HG02840 (cell line): ENCODE measurements at regions not wholly inside any gene's neighbourhood (a gene's known extent, or its start where the extent isn't known, plus 50 kb on each side); places are given as distances from the start of the nearest gene placed in this dataset.
"Not testable (repeated sequence)": the region's sequence is repeated elsewhere in the genome, so short reads cannot be mapped to it uniquely, and the experiment has no call there.

Source experiments
- ATAC-seq: cut with Tn5 transposase; IDR thresholded peaks from one replicate; pipeline ENCODE4 v1.9.1; 2021; ENCODE audit warnings: mild to moderate bottlenecking, moderate library complexity, moderate number of reproducible peaks; ENCODE audit not compliant: unreplicated experiment, low FRiP score

DNA sequence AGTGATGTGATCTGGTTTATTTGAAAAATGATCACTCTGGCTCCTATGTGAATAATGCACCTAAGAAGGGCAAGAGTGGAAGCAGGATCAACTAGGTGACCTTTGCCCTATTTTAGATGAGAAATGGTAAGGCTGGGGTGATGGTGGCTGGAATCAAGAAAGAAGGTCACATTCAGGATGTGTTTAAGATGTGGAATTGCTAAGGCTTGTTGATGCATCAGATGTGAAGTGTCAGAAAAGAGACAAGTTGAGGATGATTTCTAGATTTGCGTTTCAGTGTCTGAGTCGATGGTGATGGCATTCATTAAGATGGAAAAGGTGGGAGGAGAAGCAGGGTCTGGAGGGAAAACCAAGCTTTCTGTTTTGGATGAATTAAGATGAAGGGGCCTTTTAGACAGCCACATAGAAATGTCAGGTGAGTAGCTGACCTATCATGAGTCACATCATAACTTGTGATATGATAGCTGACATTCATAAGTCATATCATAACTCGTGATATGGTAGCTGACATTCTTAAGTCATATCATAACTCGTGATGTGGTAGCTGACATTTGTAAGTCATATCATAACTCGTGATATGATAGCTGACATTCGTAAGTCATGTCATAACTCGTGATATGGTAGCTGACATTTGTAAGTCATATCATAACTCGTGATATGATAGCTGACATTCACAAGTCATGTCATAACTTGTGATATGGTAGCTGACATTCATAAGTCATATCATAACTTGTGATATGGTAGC lies 101.2 kb upstream of the SEC11C start:
- no peak for ATAC-seq

DNA sequence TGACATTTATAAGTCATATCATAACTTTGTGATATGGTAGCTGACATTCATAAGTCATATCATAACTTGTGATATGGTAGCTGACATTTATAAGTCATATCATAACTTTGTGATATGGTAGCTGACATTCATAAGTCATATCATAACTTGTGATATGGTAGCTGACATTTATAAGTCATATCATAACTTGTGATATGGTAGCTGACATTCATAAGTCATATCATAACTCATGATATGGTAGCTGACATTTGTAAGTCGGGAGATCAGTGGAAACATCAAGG lies 100.7 kb upstream of the SEC11C start:
- not testable (repeated sequence) for ATAC-seq

DNA sequence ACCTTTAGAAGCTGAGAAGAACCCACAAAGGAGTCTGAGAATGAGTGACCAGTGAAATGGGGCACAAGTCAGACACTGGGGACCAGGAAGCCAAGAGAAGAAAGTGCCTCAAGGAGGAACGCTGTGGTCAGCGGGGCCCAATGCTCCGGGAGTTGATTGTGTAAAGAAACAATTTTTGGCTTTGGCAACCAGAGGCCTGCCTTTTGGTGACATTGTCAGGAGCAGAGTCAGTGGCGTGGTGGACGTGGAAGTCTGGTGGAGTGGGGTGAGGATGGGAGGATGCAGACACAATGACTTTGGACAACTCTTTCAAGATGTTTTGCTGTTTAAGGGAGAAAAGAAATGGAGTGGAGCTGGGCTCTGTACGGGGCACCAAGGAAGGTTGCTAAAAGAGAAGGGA lies 100.2 kb upstream of the SEC11C start:
- no peak for ATAC-seq

DNA sequence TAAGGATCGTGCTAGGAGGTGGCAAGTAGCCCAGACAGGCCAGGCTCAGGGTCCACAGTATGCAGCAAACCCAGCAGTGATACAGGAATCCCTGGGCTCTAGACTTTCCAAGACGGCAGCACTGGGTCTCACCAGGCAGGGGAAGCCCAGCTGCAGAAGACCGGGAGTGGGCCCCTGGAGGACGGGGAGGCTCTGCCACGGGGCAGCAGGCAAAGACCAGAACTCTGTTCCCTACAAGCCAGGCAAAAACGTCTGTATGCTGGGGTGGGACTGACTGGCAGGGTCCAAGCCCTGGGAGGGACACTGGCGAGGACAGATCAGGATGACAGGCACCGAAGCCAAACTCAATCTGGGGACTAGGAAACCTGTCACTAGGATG lies 98.9 kb upstream of the SEC11C start:
- ATAC-seq: no peak

- ATAC-seq: no peak
Observed at GRCh38 chr18:59041296-59041695, 98.4 kb upstream of the SEC11C start.

- ATAC-seq: no peak
Observed at GRCh38 chr18:59041819-59042815, 97.6 kb upstream of the SEC11C start.

- ATAC-seq: no peak
Observed at GRCh38 chr18:59044855-59045254, 94.8 kb upstream of the SEC11C start.

DNA sequence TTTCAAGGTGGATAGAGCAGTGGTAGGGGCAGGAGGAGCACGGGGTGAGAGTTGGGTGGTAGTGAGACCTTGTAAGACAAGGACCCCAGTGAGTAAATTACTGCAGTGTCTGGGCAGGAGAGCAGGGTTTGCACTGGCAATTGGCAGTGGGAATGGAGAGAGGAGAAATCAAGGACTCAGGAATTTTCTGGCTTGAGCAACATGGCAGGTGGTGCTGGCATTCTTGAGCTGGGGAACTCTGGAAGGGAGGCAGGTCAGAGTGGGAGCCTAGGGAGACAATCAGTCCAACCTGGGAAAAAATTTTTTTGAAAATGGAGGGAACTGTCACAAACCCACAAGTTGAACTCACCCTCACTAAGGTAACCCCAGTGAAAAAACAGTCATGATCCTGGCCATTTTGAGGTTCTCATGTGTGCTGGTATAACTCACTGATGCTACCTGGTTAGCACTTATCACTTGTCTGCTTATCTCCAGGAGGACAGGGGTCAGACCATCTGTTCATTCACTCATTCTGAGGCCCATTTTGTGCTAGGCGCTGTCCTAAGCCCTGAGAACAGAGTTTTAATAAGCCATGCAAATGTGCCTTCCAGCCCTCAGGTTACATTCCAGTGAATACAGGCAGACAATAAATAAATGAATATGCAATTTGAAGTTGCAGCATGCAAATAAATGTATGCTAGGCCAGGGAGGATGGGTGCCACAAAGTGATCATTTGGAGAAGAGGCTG lies 92.2 kb upstream of the SEC11C start:
- ATAC-seq: no peak

DNA sequence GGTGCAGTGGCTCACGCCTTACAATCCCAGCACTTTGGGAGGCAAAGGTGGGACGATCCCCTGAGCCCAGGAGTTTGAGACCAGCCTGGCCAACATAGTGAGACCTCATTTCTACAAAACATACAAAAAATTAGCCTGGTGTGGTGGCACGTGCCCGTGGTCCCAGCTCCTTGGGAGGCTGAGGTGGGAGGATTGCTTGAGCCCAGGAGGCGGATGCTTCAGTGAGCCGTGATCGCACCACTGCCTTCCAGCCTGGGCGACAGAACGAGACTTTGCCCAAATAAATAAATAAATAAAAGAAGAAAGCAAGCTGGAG lies 91.7 kb upstream of the SEC11C start:
- ATAC-seq: no peak

- ATAC-seq: no peak
Observed at GRCh38 chr18:59048378-59048777, 91.3 kb upstream of the SEC11C start.

GRCh38 chr18:59049721-59050660 lies 89.7 kb upstream of the SEC11C start:
- no peak for ATAC-seq

DNA sequence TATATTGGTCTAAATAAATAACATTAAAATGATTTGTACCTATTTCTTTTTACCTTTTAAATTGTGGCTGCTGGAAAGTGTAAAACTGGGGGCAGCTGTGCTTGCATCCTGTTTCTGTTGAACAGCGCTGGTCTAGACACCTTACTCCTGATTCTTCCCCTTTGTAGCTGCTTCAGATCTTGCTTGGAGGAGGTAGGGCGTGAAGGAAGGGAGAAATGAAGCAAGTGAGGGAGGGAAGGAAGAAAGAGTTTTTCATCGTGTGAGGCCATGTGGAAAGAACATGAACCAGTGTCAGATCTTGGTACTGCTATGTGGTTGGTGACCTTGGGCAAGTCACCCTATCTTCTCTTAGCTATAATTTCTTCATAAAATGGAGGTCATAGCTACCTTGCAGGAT lies 89.0 kb upstream of the SEC11C start:
- no peak for ATAC-seq

GRCh38 chr18:59051470-59052165 lies 88.1 kb upstream of the SEC11C start:
- ATAC-seq: no peak

- ATAC-seq: no peak
Observed at GRCh38 chr18:59052965-59053820, 86.5 kb upstream of the SEC11C start.

DNA sequence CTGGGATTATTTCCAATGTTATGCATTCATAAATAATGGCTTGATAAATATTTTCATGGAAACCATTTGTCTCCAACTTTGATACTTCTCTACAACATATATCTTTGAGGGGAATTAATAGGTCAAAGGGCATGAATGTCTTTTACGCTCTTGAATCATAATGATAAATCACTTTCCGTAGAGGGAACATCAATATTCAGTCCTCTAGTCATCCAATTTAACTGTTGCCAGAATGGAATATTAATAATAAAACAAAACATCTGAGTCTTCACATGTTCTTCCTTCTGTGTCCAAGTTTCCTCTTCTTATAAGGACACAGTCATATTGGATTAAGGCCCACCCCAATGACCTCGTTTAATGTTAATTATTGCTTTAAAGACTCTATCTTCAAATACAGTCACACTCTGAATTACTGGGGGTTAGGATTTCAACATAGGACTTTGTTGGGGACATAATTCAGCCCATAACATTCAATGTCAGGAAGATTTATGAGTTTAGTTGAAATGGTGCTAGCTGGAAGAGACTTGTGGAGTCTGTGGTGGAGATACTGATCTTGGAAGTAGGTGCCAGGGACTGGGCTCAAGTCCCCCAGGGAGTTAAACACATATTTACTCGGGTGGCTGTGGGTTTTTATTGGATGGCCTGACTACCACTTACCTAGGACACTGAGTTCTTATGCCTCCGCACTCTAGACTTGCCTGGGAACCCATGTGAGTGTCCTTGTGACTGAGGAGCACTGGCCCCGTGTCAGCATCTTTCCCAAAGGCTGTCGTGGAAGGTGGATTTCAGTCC lies 85.0 kb upstream of the SEC11C start:
- ATAC-seq: no peak

GRCh38 chr18:59055345-59056032 lies 84.2 kb upstream of the SEC11C start:
- no peak for ATAC-seq

DNA sequence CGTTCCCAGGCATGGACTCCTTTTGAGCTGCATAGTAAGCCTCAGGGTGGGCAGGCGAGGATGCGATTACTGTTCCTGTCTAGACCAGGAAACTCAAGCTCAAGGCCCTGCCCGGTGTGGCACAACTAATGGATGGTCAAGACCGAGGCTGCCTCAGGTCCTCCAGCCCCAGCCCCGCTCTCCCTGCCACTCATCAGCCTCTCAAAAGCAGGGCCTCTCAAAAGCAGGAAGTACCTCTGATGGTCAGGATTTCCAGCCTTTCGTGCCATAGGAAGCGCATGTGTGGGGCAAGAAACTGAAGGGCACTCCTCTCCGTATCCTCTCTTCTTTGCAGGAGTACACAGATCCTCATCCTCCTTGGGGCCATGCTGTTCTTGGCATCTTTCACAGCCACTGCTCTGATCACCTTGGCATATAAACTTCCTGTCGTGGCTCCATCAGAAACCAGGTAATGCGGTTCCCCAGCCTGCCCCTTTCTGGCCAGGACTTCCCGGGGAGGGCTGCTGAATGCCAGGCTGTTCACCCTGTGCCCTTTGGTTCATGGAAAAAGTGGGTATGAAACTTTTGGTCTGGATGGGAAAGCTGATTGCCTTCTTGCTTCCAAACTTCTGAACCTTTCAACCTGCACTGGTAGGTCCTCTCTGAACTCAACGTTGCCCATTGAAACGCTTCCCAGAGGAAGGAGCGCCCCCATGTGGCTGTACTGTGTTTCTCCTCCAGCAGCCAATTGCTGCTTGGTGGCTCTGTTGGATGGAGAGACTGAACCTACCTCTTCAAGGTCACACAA lies 82.8 kb upstream of the SEC11C start:
- ATAC-seq: no peak
